ENCODE measurements at regions not wholly inside any gene's neighbourhood (a gene's known extent, or its start where the extent isn't known, plus 50 kb on each side); places are given as distances from the start of the nearest gene placed in this dataset.
"Not testable (repeated sequence)": the region's sequence is repeated elsewhere in the genome, so short reads cannot be mapped to it uniquely, and the experiment has no call there.

- no peaks in the 10 kb centered on the region for H3K9me3 ChIP-seq (ENCODE audit: control insufficient read depth, insufficient read depth, low read depth, low read length)
- H3K36me3 ChIP-seq (ENCODE audit: control insufficient read depth, insufficient read depth, low read length), result no peaks in the 10 kb centered on the region
- H3K4me3 ChIP-seq (ENCODE audit: low read depth, low read length), result no peak overlapping the region
- no peaks in the 10 kb centered on the region for H3K4me1 ChIP-seq (ENCODE audit: control insufficient read depth, insufficient read depth, low read length)
- no peak overlapping the region for H3K27ac ChIP-seq (ENCODE audit: low read depth, low read length)
- peaks cover 24% of the 10 kb centered on the region for H3K27me3 ChIP-seq (ENCODE audit: control insufficient read depth, insufficient read depth, low read length)
- no peak overlapping the region for H3K9ac ChIP-seq (ENCODE audit: low read length)
Measured at GRCh38 chr14:21860172-21860571, 186.6 kb upstream of the OR4E1 start.

DNA sequence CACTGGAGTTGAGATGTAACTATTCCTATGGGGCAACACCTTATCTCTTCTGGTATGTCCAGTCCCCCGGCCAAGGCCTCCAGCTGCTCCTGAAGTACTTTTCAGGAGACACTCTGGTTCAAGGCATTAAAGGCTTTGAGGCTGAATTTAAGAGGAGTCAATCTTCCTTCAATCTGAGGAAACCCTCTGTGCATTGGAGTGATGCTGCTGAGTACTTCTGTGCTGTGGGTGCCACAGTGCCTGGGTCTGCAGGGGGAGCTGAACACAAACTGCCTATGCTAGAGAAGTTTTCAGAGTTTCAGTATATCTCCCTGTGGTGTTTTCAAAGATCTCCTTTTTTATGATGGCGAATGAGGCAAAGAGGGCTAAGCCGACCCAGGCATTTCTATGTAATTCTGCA is 179.2 kb upstream of the OR4E1 start:
- no peaks in the 10 kb centered on the region for H3K4me1 ChIP-seq (ENCODE audit: control insufficient read depth, insufficient read depth, low read length)
- H3K9me3 ChIP-seq (ENCODE audit: control insufficient read depth, insufficient read depth, low read depth, low read length), result no peaks in the 10 kb centered on the region
- H3K36me3 ChIP-seq (ENCODE audit: control insufficient read depth, insufficient read depth, low read length), result no peaks in the 10 kb centered on the region
- no peak overlapping the region for H3K27ac ChIP-seq (ENCODE audit: low read depth, low read length)
- H3K4me3 ChIP-seq (ENCODE audit: low read depth, low read length), result no peak overlapping the region
- H3K9ac ChIP-seq (ENCODE audit: low read length), result no peak overlapping the region
- H3K27me3 ChIP-seq (ENCODE audit: control insufficient read depth, insufficient read depth, low read length), result peaks cover 29% of the 10 kb centered on the region; the same call in 1 of the 2 replicates

DNA sequence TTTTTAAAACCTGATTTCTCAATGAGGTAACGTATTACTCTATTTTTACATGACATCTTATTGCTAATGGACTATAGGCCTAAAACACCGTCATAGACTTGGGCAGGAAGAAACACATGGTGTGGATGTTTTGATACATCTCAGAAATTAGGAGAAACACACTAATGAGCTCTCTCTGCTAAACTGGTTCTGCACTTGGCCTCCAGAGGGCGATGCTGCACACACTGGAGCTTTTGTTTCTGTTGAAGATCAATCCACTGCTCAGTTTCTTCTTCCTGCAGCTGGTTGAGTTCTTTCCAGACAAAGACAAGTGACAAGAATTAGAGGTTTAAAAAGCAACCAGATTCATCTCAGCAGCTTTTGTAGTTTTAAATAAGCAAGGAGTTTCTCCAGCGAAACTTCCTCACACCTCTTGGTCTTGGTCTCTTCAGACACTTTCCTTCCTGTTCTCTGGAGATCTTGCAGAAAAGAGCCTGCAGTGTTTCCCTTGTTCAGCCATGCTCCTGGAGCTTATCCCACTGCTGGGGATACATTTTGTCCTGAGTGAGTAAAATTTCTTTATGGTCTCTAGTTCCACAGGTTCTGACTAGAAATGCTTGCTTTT is 178.5 kb upstream of the OR4E1 start:
- Histone ChIP-seq H3K27me3 (ENCODE audit: control insufficient read depth, insufficient read depth, low read length) (peaks cover 25% of the 10 kb centered on the region; the same call in 1 of the 2 replicates), H3K9me3 (ENCODE audit: control insufficient read depth, insufficient read depth, low read depth, low read length) (no peaks in the 10 kb centered on the region), H3K4me1 (ENCODE audit: control insufficient read depth, insufficient read depth, low read length) (no peaks in the 10 kb centered on the region), H3K36me3 (ENCODE audit: control insufficient read depth, insufficient read depth, low read length) (no peaks in the 10 kb centered on the region), H3K9ac (ENCODE audit: low read length) (no peak overlapping the region), H3K4me3 (ENCODE audit: low read depth, low read length) (no peak overlapping the region), H3K27ac (ENCODE audit: low read depth, low read length) (no peak overlapping the region)

GRCh38 chr14:21846902-21847301 is 173.3 kb upstream of the OR4E1 start:
- not testable (repeated sequence) for H3K9ac ChIP-seq (ENCODE audit: low read length); H3K27ac ChIP-seq (ENCODE audit: low read depth, low read length); H3K36me3 ChIP-seq (ENCODE audit: control insufficient read depth, insufficient read depth, low read length); H3K4me3 ChIP-seq (ENCODE audit: low read depth, low read length); H3K4me1 ChIP-seq (ENCODE audit: control insufficient read depth, insufficient read depth, low read length); H3K9me3 ChIP-seq (ENCODE audit: control insufficient read depth, insufficient read depth, low read depth, low read length)
- peaks cover 37% of the 10 kb centered on the region for H3K27me3 ChIP-seq (ENCODE audit: control insufficient read depth, insufficient read depth, low read length)

GRCh38 chr14:21846227-21846885 is 172.7 kb upstream of the OR4E1 start:
- Histone ChIP-seq H3K4me3 (ENCODE audit: low read depth, low read length) (no peak overlapping the region), H3K9ac (ENCODE audit: low read length) (no peak overlapping the region), H3K36me3 (ENCODE audit: control insufficient read depth, insufficient read depth, low read length) (no peaks in the 10 kb centered on the region), H3K9me3 (ENCODE audit: control insufficient read depth, insufficient read depth, low read depth, low read length) (no peaks in the 10 kb centered on the region), H3K4me1 (ENCODE audit: control insufficient read depth, insufficient read depth, low read length) (0 out of 2 replicates have a peak, but pooled peaks cover 3% of the 10 kb centered on the region), H3K27me3 (ENCODE audit: control insufficient read depth, insufficient read depth, low read length) (peaks cover 37% of the 10 kb centered on the region), H3K27ac (ENCODE audit: low read depth, low read length) (no peak overlapping the region)

DNA sequence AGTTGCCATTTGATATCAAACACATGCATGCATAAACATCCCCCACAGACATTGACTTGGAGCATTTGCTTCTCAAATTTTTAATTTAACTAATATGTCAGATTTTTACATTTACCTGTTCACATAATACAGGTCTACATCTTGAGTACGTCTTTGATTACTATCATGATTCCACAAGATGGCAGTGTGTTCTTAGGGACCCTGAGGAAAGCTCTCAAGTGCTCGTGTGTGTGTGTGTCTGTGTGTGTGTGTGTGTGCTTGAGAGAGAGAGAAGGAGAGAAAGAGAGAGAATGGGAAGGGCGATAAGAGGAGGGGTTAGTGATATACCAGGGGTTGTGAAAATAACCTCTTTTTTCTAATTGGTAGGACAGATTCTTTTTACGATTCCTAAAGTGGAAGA is 167.1 kb upstream of the OR4E1 start:
- no peak overlapping the region for H3K4me3 ChIP-seq (ENCODE audit: low read depth, low read length)
- H3K9me3 ChIP-seq (ENCODE audit: control insufficient read depth, insufficient read depth, low read depth, low read length), result no peaks in the 10 kb centered on the region
- no peak overlapping the region for H3K27ac ChIP-seq (ENCODE audit: low read depth, low read length)
- H3K9ac ChIP-seq (ENCODE audit: low read length), result no peak overlapping the region
- H3K27me3 ChIP-seq (ENCODE audit: control insufficient read depth, insufficient read depth, low read length), result peaks cover 22% of the 10 kb centered on the region
- no peaks in the 10 kb centered on the region for H3K4me1 ChIP-seq (ENCODE audit: control insufficient read depth, insufficient read depth, low read length)
- H3K36me3 ChIP-seq (ENCODE audit: control insufficient read depth, insufficient read depth, low read length), result no peaks in the 10 kb centered on the region

DNA sequence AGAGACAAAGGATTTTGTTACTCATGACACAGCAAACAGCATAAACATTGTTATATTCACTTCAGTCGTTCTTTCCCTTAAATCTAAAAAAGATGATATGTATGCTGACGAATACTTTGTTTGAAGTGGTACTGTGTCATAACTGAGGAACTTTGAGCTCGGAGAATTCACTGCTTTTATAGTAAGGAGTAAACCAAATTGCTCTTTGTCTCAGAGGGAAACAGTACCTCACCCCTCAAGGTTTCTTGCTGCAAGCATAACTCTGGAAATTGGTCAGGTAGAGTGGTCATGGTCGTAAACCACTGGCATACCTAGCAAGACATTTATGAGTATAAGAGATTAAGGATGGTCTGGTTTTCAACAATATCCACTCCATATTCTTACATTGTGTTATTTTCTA is 160.2 kb upstream of the OR4E1 start:
- Histone ChIP-seq H3K9me3 (ENCODE audit: control insufficient read depth, insufficient read depth, low read depth, low read length) (no peaks in the 10 kb centered on the region), H3K4me3 (ENCODE audit: low read depth, low read length) (no peak overlapping the region), H3K9ac (ENCODE audit: low read length) (no peak overlapping the region), H3K27ac (ENCODE audit: low read depth, low read length) (no peak overlapping the region), H3K4me1 (ENCODE audit: control insufficient read depth, insufficient read depth, low read length) (no peaks in the 10 kb centered on the region), H3K36me3 (ENCODE audit: control insufficient read depth, insufficient read depth, low read length) (no peaks in the 10 kb centered on the region), H3K27me3 (ENCODE audit: control insufficient read depth, insufficient read depth, low read length) (peaks cover 11% of the 10 kb centered on the region; the same call in 1 of the 2 replicates)

- Histone ChIP-seq H3K4me1 (ENCODE audit: control insufficient read depth, insufficient read depth, low read length) (no peaks in the 10 kb centered on the region), H3K9ac (ENCODE audit: low read length) (no peak overlapping the region), H3K27ac (ENCODE audit: low read depth, low read length) (no peak overlapping the region), H3K9me3 (ENCODE audit: control insufficient read depth, insufficient read depth, low read depth, low read length) (no peaks in the 10 kb centered on the region), H3K4me3 (ENCODE audit: low read depth, low read length) (no peak overlapping the region), H3K36me3 (ENCODE audit: control insufficient read depth, insufficient read depth, low read length) (no peaks in the 10 kb centered on the region), H3K27me3 (ENCODE audit: control insufficient read depth, insufficient read depth, low read length) (peaks cover 22% of the 10 kb centered on the region; the same call in 1 of the 2 replicates)
Measured at GRCh38 chr14:21825845-21826244, 152.2 kb upstream of the OR4E1 start.

- Histone ChIP-seq H3K27me3 (ENCODE audit: control insufficient read depth, insufficient read depth, low read length) (peaks cover 22% of the 10 kb centered on the region; the same call in 1 of the 2 replicates), H3K9ac (ENCODE audit: low read length) (no peak overlapping the region), H3K36me3 (ENCODE audit: control insufficient read depth, insufficient read depth, low read length) (no peaks in the 10 kb centered on the region), H3K4me3 (ENCODE audit: low read depth, low read length) (no peak overlapping the region), H3K27ac (ENCODE audit: low read depth, low read length) (no peak overlapping the region), H3K9me3 (ENCODE audit: control insufficient read depth, insufficient read depth, low read depth, low read length) (no peaks in the 10 kb centered on the region), H3K4me1 (ENCODE audit: control insufficient read depth, insufficient read depth, low read length) (no peaks in the 10 kb centered on the region)
Measured at GRCh38 chr14:21825149-21825743, 151.6 kb upstream of the OR4E1 start.

DNA sequence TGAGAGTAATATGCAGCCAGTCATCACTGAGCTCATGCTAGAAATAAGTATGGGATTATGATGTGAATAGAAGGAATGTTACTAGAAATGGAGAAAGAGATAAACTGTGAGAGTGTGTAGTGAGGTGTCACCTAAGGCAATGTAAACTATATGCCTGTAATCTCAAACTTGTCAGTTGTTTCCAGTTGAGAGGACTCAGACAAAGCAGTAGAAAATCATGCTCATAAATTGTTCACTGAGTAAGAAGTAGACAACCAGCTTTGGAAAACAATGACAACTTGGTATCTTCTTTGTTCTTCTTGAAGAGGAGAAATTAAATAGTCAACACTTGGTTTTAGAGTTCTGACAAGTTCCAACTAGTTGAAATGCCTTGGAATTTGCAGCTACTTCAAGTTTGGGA is 148.5 kb upstream of the OR4E1 start:
- H3K36me3 ChIP-seq (ENCODE audit: control insufficient read depth, insufficient read depth, low read length), result no peaks in the 10 kb centered on the region
- no peak overlapping the region for H3K4me3 ChIP-seq (ENCODE audit: low read depth, low read length)
- H3K9me3 ChIP-seq (ENCODE audit: control insufficient read depth, insufficient read depth, low read depth, low read length), result 0 out of 2 replicates have a peak, but pooled peaks cover 4% of the 10 kb centered on the region
- H3K27me3 ChIP-seq (ENCODE audit: control insufficient read depth, insufficient read depth, low read length), result peaks cover 7% of the 10 kb centered on the region; the same call in 1 of the 2 replicates
- H3K4me1 ChIP-seq (ENCODE audit: control insufficient read depth, insufficient read depth, low read length), result no peaks in the 10 kb centered on the region
- H3K27ac ChIP-seq (ENCODE audit: low read depth, low read length), result no peak overlapping the region
- H3K9ac ChIP-seq (ENCODE audit: low read length), result no peak overlapping the region

- Histone ChIP-seq H3K27ac (ENCODE audit: low read depth, low read length) (no peak overlapping the region), H3K4me1 (ENCODE audit: control insufficient read depth, insufficient read depth, low read length) (no peaks in the 10 kb centered on the region), H3K27me3 (ENCODE audit: control insufficient read depth, insufficient read depth, low read length) (peaks cover under 1% of the 10 kb centered on the region; the same call in 1 of the 2 replicates), H3K36me3 (ENCODE audit: control insufficient read depth, insufficient read depth, low read length) (no peaks in the 10 kb centered on the region), H3K9ac (ENCODE audit: low read length) (no peak overlapping the region), H3K4me3 (ENCODE audit: low read depth, low read length) (no peak overlapping the region), H3K9me3 (ENCODE audit: control insufficient read depth, insufficient read depth, low read depth, low read length) (peaks cover 17% of the 10 kb centered on the region)
Measured at GRCh38 chr14:21820631-21821030, 147.0 kb upstream of the OR4E1 start.

Measured in HUES6 (cell line).